GM12891 (cell line): ENCODE measurements at regions not wholly inside any gene's neighbourhood (a gene's known extent, or its start where the extent isn't known, plus 50 kb on each side); places are given as distances from the start of the nearest gene placed in this dataset.
"Not testable (repeated sequence)": the region's sequence is repeated elsewhere in the genome, so short reads cannot be mapped to it uniquely, and the experiment has no call there.

Source experiments
- PAX5 ChIP-seq: IDR thresholded peaks from 2 replicates; pipeline ENCODE4 v1.6.1; 2011; ENCODE audit warnings: low read length, moderate library complexity, mild to moderate bottlenecking; ENCODE audit not compliant: insufficient read depth, severe bottlenecking
- POLR2A ChIP-seq: IDR thresholded peaks from 2 replicates; pipeline ENCODE4 v1.6.1; 2011; ENCODE audit warnings: low read depth, low read length, control low read depth
- POLR2AphosphoS5 ChIP-seq: IDR thresholded peaks from 2 replicates; pipeline ENCODE4 v1.6.1; 2011; ENCODE audit warnings: low read depth, low read length, control low read depth
- TAF1 ChIP-seq: IDR thresholded peaks from 2 replicates; pipeline ENCODE4 v1.6.1; 2011; ENCODE audit warnings: low read depth, low read length, control low read depth

GRCh38 chr3:5371555-5371954 lies 184.0 kb downstream of the EDEM1 start:
- not testable (repeated sequence) for TF ChIP-seq POLR2AphosphoS5, TAF1, PAX5, POLR2A
